ENCODE measurements at regions not wholly inside any gene's neighbourhood (a gene's known extent, or its start where the extent isn't known, plus 50 kb on each side); places are given as distances from the start of the nearest gene placed in this dataset.

DNA sequence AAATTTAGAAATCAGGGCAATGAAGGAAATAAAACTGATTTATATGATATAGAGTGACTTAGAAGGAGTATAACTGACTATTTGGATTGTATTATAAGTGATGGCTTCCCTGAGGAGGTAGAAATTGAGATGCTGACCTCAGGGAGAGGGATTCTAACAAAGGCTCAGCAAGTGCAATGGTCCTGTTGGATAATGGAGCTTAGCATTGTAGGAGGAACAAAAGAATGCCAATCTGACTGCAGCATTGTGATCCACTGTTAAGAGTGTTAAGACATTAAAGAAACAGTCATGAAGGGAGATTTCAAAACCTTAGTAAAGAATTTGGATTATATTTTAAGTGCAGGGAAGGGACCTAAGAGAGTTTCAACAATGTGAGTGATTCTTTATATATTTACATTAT is 158.4 kb upstream of the NAALADL2 start:
- H3K4me3 ChIP-seq (replicated peaks in 1 of 3; ENCODE audit: low read depth in 2 of 3, low read length in 3 of 3), result no peak overlapping the region
- no peak overlapping the region for H3K27ac Mint-ChIP-seq
- H3K9me3 ChIP-seq (replicated peaks in 1 of 2; ENCODE audit: control insufficient read depth in 1 of 2, insufficient read depth in 1 of 2, low read length in 2 of 2), result peaks cover 3 to 7% of the 10 kb centered on the region in 2 donors
- H3K4me3 Mint-ChIP-seq, result no peak overlapping the region
- no peaks in the 10 kb centered on the region for H3K27me3 Mint-ChIP-seq (ENCODE audit: low read depth in 3 of 3)
- no peaks in the 10 kb centered on the region for H3K36me3 ChIP-seq (replicated peaks in 1 of 2; ENCODE audit: control insufficient read depth in 1 of 2, insufficient read depth in 2 of 2, low read length in 2 of 2)
- no peaks in the 10 kb centered on the region for H3K27me3 ChIP-seq (ENCODE audit: control insufficient read depth in 2 of 2, insufficient read depth in 2 of 2, low read length in 2 of 2)
- no peaks in the 10 kb centered on the region for H3K79me2 ChIP-seq (ENCODE audit: insufficient read depth, low read length)
- H3K36me3 Mint-ChIP-seq, result no peaks in the 10 kb centered on the region
- no peak overlapping the region for H2AFZ ChIP-seq (ENCODE audit: insufficient read depth, low read depth, low read length, poor library complexity, severe bottlenecking)
- H3K4me1 ChIP-seq (ENCODE audit: control insufficient read depth in 1 of 2, insufficient read depth in 2 of 2, low read length in 2 of 2), result no peaks in the 10 kb centered on the region
- no peak overlapping the region for H3K27ac ChIP-seq (ENCODE audit: low read depth in 1 of 2, low read length in 2 of 2)
- intact Hi-C loops (cut with micrococcal nuclease), result no loop called here
- no peak overlapping the region for H3K9ac ChIP-seq (ENCODE audit: insufficient read depth, low read length, poor library complexity, severe bottlenecking)
- TF ChIP-seq, protein P1, sequence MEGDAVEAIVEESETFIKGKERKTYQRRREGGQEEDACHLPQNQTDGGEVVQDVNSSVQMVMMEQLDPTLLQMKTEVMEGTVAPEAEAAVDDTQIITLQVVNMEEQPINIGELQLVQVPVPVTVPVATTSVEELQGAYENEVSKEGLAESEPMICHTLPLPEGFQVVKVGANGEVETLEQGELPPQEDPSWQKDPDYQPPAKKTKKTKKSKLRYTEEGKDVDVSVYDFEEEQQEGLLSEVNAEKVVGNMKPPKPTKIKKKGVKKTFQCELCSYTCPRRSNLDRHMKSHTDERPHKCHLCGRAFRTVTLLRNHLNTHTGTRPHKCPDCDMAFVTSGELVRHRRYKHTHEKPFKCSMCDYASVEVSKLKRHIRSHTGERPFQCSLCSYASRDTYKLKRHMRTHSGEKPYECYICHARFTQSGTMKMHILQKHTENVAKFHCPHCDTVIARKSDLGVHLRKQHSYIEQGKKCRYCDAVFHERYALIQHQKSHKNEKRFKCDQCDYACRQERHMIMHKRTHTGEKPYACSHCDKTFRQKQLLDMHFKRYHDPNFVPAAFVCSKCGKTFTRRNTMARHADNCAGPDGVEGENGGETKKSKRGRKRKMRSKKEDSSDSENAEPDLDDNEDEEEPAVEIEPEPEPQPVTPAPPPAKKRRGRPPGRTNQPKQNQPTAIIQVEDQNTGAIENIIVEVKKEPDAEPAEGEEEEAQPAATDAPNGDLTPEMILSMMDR (IDR thresholded peaks at IDR 0.05), result no peak
- H3K4me1 Mint-ChIP-seq, result no peaks in the 10 kb centered on the region
- DNase-seq, result no peak
- H4K20me1 ChIP-seq (ENCODE audit: insufficient read depth, low read length), result no peaks in the 10 kb centered on the region
- no peak overlapping the region for H3K4me2 ChIP-seq (replicated peaks; ENCODE audit: extremely low read depth, low read length, poor library complexity, severe bottlenecking)
- H3K9me3 Mint-ChIP-seq, result peaks cover 0 to 6% (median 4%) of the 10 kb centered on the region in 7 donors

DNA sequence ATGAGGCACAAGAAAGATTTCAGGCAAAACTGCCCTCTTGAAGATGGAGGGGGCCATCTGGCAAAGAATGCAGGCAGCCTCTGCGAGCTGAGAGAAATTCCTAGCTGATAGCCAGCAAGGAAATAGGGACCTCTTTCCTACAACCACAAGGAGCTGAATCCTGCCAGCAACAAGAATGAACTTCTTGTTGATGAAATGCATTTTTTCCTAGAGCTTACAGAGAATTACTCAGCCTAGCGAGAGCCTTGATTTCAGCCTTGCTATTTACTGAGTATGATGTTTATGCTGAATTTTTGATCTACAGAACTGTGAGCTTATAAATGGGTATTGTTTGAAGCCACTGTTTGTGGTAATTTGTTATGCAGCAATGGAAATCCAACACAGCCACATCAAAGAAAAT is 148.5 kb upstream of the NAALADL2 start:
- H2AFZ ChIP-seq (ENCODE audit: insufficient read depth, low read depth, low read length, poor library complexity, severe bottlenecking), result no peak overlapping the region

More for the DNA sequence above, 148.5 kb upstream of the NAALADL2 start:
- Histone ChIP-seq H3K36me3 (replicated peaks in 1 of 2; ENCODE audit: control insufficient read depth in 1 of 2, insufficient read depth in 2 of 2, low read length in 2 of 2) (no peaks in the 10 kb centered on the region), H4K20me1 (ENCODE audit: insufficient read depth, low read length) (no peaks in the 10 kb centered on the region), H3K9ac (ENCODE audit: insufficient read depth, low read length, poor library complexity, severe bottlenecking) (no peak overlapping the region), H3K27ac (ENCODE audit: low read depth in 1 of 2, low read length in 2 of 2) (no peak overlapping the region), H3K4me1 (ENCODE audit: control insufficient read depth in 1 of 2, insufficient read depth in 2 of 2, low read length in 2 of 2) (no peaks in the 10 kb centered on the region), H3K27me3 (ENCODE audit: control insufficient read depth in 2 of 2, insufficient read depth in 2 of 2, low read length in 2 of 2) (no peaks in the 10 kb centered on the region), H3K4me2 (replicated peaks; ENCODE audit: extremely low read depth, low read length, poor library complexity, severe bottlenecking) (no peak overlapping the region), H3K9me3 (replicated peaks in 1 of 2; ENCODE audit: control insufficient read depth in 1 of 2, insufficient read depth in 1 of 2, low read length in 2 of 2) (no peaks in the 10 kb centered on the region), H3K4me3 (replicated peaks in 1 of 3; ENCODE audit: low read depth in 2 of 3, low read length in 3 of 3) (no peak overlapping the region), H3K79me2 (ENCODE audit: insufficient read depth, low read length) (no peaks in the 10 kb centered on the region)
- H3K9me3 Mint-ChIP-seq, result peaks cover 0 to 20% (median 3%) of the 10 kb centered on the region in 7 donors
- DNase-seq, result no peak
- TF ChIP-seq, protein P1 (IDR thresholded peaks at IDR 0.05), result no peak
- intact Hi-C loops (cut with micrococcal nuclease), result no loop called here
- H3K27me3 Mint-ChIP-seq (ENCODE audit: low read depth in 3 of 3), result no peaks in the 10 kb centered on the region
- no peak overlapping the region for H3K27ac Mint-ChIP-seq
- no peaks in the 10 kb centered on the region for H3K4me1 Mint-ChIP-seq
- no peaks in the 10 kb centered on the region for H3K36me3 Mint-ChIP-seq
- WGBS (ENCODE audit: insufficient coverage), result 100% methylated on average over 1 of the region's 2 CpGs
- no peak overlapping the region for H3K4me3 Mint-ChIP-seq
